ENCODE measurements at regions not wholly inside any gene's neighbourhood (a gene's known extent, or its start where the extent isn't known, plus 50 kb on each side); places are given as distances from the start of the nearest gene placed in this dataset.
"Not testable (repeated sequence)": the region's sequence is repeated elsewhere in the genome, so short reads cannot be mapped to it uniquely, and the experiment has no call there.

DNA sequence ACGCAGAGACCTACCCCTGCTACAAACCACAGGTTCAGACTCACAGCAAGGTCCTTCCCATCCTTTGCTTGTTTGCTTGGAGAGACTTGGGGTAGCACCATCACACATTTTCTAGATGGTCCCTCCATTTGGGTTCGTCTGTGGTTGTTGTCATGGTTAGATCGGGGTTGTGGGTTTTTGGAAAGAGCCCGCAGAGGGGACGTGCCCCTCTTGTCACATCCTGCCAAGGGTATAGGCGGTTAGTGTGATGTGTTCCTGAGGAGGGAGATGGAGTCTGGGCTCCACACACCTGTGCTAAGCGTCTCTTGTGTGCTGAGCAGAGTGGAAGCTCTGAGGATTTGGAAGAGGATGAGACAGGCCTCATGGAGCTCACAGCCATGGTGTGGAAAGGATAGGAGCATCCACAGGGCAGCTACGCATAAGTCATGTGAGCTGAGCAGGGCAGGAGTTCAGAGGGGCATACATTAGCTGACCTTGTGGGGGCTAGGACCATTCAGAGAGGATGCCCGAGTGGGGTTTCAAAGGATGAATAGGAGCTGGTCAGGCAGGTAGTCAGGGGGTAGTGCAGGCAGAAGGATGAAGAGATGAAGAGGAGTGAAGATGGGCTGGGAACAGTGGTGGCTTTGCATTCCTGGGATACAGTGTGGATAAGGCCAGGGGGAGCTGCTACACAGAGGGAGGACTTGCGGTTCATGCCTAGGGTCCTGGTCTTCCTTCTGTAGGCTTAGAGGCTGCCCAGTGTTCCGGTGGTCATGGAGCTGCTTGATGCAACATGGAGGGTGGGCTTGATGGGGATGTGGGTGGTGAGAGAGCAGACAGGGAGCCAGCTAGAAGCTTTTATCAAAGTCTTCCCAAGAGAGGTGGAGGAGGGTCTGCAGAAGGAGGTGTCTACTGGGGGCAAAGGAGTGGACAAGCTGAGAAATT lies 62.9 kb downstream of the ACKR3 start:
- no peak for DNase-seq

DNA sequence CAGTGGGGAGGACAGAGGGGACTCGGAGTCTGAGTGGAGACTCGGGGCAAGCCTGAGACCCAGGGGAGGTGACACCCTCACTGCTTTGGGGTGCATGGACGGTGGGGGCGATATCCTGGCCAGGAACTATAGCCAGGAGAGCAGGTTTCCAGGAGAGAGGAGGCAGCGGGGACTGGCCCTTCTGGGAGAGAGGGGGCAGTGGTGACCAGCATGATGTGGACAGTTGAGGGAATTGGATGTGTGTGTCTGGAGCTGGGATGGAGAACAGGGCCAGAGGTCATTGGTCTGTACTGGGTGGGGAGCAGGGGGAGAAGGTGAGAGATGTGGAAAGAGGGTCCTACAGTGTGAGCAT lies 63.6 kb downstream of the ACKR3 start:
- DNase-seq, result no peak

DNA sequence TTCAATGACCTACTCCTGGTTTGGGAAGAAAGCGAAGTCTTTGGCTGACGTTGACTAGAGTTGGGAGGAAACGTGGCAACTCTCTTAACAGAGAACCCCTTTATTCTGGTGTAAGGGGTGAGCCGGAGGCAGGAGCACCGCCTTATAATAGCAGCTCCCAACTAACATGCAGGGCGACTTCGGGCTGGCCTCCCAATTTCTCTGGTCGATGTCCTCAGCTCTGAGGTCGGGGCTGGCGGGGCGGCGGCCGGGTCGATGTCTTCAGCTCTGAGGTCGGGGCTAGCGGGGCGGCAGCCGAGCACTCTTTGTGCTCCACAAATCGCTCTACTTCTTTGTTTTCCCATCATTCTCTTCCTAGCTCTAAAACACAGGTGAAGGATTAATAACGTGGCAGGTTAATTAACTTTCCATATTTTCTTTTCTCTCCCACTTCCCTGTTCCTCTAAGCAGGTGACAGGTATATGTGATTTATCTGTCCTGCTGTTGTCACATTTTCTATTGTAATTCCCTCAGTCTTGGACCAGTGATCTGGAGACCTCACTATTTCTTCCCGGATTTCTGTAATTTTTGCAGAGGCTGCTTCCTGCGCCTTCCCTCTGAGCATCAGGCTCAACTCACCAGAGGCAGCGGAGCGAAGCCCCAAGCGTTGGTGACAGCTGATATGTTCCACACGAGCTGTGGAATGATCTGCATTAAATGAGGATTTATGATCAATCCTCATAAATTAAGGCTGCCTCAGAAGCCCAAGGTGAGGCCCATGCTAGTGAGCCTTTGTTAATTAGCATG lies 64.3 kb downstream of the ACKR3 start:
- no peak for DNase-seq

DNA sequence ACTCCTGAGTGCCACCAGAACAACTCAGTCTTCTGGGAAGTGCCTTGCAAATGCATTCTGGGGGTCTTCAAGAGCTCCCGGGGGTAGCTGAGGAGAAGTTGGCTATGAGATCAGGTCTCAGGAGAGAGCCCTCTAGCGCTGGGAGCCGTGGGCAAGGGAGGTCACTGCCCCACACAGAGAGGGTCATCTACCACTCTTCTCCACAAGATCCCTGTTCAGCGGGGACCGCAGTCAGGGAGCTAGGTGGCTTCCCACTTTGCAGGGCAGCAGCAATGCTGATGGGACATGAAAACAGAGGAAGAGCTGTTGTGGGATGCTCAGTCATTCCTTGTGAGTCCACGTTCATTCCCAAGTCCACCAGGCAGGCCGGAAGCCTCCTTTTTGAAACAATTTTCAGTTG lies 66.6 kb downstream of the ACKR3 start:
- DNase-seq, result no peak

DNA sequence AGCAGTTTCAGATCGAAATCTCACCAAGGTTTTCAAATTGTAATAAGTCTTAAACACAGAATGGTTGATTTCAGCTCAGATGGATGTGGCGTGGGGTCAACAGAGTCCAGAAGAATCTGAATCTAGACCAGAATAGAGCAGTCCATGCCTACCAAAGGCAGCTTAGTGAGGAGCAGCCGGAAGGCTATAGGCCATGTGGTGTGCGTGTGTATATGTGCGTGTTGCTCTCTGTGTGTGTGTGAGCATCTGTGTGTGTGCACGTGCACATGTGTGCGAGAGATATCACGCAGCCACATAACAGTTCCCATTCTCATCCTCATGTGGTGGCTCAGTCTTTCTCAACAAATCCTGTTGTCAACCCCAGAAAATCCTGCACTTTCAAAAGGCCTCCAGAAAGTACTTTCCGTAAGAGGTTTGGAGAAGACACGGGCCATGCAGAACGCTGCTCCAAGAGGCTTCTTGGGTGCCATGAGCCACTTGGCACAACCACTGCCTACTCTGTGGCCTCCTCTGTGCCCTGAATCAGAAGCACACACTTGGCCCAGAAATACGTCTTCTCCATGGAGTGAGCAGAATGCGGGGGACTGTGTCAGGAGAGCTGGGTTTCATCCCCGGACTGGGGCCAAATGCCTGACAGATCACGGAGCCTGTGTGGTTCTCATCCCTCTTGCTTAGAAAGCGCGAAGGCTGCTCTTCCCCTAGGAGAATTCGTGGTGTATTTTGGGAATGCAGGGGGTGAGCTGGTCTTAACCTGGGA lies 67.3 kb downstream of the ACKR3 start:
- DNase-seq, result no peak

DNA sequence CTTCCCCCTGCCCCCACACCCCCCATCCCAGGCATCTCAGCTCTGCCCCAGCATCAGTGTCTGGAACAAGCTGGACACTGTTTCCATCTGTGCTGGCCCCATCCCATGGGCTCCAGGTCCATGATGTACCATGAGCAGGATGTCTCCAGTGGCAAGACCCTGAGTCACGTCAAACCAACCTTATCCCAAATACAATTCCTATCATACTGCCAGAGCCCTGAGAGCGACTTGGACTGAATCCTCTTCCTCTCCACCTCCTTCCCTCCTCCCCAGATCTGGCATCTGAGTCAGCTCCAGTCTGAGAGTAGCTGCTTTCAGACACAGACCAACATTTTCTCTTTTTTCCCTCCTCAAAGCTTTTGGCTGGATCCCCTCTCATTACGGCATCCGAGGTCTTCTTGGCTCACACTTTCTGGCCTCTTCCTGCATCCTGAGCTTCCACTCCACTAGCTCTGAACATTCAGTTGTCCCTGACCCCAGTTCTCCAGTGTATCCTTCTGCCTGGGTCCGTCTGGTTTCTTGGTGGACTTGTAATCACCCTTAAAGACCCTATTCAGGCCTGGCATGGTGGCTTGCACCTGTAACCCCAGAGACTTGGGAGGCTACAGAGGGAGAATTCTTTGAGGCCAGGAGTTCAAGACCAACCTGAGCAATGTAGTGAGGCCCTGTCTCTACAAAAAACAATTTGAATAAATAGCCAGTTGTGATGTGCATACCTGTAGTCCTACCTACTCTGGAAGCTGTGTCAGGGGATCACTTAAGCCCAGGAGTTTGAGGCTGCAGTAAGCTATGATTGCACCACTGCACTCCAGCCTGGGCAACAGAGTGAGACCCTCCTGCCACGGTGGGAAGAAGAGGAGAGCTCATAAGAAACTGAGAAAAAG lies 68.3 kb downstream of the ACKR3 start:
- no peak for DNase-seq

DNA sequence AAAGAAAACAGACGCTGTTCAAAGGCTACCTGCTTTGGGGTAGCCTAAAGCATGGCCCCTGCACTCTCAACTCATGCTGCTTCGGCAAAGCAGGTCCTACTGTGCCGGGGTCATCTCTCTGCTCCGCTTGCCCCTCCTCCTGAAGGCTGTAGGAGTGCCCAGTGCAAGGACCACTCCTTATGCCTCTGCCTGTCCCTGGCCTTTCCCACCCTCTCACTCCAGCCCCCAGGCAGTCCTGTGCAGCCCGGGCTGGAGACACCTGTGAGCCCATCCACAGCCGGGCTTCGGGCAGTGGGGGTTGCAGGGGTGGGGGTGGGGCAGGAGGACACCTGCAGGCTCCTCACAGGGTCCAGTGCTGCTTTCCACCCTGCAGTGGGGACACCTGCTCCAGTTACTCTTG lies 69.1 kb downstream of the ACKR3 start:
- no peak for DNase-seq

DNA sequence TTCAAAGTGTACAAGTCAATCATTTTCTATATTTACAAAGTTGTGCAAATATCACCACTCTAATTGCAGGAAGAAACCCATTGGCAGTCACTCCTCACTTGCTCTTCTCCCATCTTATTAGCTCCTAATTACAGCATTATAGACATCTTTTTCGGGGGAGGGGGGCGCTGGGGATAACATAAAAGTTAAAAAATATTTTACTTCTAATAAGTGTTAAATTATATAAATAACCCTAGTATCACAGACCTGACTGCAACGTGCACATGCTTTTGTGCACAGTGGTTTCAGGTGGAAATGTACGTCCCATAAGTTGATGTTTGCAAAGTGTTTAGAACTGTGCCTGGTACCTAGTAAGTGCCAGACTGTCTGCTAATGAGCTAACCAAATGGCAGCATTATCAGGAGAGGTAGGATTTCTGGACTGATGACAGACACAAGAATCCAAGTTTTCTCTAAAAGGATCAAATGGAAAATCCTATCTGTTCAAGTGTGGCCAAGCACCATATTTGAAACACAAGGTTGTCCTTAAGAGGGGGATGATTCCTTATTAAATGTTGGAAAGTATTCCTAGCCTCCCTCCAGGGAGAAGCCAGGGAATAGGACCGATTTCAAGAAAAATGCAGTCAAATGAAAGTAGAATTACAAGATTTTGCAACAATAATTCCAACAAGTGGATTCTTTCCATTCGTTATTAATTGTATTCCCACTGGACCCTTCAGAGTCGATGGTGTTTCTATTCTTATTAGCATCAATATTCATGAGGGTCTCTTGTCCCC lies 70.0 kb downstream of the ACKR3 start:
- no peak for DNase-seq

DNA sequence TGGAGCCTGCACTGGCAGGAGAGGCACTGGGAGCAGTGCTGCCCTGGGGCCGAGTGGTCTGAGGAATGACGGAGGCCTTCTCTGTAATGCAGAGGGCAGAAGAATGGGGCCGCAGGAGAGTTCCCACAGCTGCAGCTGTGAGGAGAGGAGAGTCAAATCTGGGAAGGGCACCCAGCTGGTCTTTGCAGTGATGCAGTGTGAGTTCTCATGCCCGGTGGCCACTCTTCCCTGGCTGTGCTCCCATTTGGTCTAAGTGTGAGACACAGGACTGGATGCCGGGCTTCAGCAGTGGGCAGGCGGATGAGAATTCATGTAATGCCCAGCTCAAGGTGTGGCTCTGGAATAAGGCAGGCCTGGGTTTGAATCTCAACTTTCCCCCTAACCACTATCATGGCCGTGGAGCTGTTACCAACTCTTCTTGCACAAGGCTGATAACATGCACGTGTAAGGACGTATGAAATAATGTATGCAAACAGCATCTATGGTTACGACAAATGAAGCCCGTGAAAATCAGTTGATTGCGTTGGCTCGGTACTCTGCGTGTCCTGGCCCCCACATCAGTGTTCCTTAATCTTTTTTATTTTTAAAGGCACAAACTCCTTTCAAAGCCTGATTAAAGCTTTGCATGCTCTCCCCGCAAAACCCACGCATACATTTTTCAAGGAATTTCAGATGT lies 71.6 kb downstream of the ACKR3 start:
- DNase-seq, result no peak

DNA sequence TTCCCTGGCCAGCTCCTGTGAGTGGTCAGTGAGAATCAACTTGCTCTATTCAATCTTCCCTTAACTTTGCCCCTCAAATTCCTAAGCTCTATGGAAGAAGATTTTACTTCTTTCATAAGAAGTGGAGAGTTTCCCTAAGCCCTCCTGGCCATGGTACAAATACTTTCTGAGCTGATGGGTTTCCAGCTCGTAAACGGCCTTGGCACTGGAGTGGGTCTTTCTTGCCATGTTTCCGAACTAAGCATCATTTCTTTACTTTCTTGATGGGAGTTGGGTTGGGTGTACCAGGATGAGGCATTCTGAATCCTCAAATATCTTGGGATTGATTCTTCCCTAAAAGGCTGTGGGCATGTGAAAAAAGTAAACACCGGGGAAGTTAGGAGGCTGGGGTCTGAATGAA lies 72.5 kb downstream of the ACKR3 start:
- DNase-seq, result no peak

DNA sequence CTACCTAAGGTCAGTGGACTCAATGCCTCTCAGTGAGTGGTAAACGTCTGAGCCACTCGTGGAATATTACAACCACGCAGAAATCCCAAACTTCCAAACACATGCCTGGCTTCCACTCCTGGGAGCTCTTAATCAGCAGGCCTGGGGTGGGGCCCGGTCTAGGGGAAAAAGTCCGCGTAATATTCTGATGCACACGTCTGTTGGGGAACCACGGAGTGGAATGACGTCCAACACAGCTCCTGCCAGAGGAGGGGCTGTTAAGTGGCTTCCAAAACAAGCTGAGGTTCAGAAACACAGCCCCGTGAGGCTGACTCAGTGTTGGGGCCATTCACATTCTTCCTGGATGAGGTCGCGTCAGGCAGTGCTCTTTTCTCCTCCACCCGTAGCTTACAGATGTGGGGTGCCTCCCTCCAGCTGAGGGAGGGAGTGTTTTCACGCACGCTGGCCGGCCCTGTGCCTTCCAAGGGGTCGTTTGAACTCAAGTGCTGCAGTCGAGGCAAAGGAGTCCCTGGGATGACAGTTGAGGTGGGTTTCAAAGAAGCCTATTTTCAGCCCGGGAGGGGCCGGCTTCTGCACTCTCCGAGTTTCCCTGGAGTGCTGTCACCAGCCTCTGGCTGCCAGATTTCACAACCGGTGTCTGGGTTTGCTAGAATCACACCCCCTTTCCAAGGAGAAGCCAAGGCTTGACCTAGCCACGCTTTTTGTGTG lies 73.1 kb downstream of the ACKR3 start:
- no peak for DNase-seq

DNA sequence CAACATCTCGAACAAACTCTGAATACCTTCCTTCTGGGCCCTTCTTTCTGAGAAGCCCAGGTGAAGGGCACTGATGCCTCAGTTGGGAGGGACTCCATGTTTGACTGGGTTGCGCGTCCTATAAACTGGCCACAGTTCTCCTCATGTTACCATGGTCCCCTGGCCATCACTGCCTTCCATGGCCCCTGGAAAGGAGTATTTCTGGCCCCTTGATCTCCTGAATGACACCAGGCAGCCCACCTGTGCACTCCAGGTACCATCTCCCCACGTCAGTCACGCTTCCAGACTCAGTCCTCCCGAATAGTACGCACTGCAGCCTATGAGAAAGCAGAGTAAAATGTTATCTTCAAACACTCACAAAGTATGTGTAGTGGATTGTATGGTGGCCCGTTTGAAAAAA lies 73.9 kb downstream of the ACKR3 start:
- no peak for DNase-seq

DNA sequence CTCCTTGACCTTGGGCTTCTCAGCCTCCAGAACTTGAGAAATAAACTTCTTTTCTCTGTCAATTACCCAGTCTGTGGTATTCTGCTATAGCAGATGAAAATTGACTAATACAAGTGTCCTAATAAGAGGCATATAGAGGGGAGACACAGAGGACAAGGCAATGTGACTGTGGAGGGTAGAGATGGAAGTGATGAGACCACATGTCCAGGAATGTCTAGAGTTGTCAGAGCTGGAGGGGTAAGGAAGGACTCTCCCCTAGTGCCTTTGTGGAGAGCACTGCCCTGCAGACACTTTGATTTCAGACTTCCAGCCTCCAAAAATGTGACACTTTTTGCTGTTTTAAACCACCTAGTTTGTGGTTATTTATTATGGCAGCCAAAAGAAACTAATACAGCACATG lies 74.4 kb downstream of the ACKR3 start:
- DNase-seq, result no peak

DNA sequence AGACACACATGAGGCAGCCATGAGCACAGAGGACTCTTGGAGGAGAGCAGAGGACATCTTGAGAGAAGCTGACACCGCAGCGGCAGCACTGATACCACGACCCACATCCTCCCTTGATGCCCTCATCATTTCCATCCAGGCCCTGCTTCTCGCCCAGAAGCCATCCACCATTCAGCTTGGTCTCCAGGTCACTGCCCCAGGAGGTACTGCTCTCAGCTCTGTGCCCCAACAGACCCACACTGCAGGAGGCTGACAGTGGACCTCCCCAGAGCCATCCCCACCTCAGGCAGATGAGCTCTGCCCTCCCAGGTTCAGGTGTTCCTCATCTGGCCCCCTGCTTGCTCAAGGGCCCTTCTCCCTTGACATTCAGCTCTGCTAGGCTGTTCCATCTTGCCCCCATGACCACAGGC lies 74.9 kb downstream of the ACKR3 start:
- no peak for DNase-seq

DNA sequence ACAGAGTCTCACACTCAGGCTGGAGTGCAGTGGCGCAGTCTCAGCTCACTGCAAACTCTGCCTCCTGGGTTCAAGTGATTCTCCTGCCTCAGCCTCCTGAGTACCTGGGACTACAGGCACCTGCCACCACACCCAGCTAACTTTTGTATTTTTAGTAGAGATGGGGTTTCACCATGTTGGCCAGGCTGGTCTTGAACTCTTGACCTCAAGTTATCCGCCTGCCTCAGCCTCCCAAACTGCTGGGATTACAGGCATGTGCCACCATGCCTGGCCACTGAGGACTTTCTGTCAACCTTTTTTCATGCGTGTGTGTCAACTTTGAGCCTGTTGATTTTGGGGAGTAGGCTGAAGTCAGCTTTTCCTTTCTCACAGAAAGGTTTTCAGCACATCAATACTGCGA lies 75.5 kb downstream of the ACKR3 start:
- not testable (repeated sequence) for DNase-seq

DNA sequence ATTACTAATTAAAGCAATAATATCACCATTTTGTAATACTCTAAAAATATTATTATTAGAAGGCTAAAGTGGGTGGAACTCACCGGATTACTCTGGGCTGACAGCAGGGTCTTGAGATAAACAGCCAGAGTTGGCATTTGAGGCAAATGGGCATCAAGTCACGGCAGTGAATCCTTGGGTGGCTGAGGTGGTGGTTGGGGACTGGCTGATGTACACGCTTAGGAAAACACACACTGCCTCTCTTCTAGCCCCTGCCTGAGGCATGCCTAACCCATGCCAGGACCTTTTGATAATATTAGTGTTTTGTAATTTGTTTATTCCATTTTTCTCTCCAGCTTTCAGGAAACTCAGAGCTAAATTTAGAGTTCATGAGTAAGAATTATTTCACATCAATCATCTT lies 76.8 kb downstream of the ACKR3 start:
- DNase-seq, result no peak

DNA sequence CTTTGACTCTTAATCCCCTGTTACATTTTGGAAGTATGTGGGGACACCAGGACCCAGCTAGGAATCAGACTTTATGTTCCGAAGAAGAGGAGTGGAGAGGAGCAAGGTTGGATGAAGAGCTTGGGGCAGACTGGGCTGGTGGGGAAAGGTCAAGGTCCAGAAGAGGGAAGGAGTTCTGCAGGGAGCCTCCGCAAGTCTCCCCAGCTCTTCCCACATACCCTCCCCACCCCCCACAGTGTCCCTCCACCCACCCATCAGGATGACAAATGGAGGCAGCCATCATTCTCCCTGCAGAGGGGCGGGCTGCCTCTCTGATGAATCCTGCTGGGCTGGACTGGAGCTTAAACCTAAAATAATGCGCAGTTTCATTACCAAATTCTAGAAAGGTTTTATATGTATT lies 77.2 kb downstream of the ACKR3 start:
- no peak for DNase-seq

DNA sequence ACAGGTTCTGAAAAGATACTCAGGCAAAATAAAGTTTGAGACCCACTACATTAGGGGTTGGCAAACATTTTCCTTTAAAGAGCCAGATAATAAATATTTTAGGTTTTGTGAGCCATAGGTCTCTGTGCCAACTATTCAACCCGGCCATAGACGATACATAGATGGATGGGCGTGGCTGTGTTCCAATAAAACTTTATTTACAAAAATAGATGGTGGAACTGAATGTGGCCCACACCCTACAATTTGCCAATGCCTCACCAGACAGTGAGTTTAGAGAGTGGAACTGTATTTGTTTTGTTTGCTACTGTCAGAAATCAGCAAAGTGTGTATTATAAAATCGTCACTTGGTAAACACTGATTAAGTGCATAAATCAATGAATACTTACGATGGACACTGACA lies 78.0 kb downstream of the ACKR3 start:
- DNase-seq, result no peak

DNA sequence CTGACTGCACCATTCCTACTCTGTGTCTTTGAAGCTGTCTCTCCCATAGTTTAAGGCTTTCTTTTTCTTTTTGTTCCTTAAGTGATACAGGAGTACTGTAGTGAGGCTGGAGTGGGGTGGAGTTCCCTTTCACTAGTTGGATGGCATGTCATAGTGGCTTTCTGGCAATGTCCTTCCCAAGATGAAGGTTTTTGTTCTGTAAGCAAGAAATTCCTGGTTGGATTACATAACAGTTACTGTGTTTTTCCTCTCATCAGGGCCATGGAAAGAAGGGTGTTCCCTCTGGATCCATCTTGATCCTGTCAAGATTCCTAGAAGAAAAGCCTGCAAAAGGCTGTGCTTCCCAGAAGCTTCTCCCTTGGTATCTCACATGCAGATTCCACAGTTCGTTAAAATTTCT lies 84.2 kb downstream of the ACKR3 start:
- no peak for DNase-seq

DNA sequence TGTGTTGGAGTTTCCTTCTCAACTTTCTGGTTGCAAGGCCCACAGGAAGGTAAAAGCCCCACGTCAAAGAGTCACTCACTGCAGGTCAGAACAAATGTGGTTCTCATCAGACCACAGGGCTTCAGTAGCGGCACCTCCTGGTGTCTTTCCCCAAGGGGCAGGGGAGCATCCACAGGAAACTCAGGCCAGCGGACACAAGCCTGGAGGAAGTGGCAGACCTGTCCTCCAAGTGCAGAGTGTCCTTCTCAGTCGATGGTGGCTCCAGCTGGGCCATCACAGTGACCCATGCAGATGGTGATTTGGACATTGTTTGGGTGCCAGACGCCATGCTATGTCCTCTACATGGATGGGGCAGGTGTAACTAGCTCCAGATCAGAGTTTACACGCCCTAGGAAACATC lies 84.9 kb downstream of the ACKR3 start:
- no peak for DNase-seq
